ENCODE measurements at regions not wholly inside any gene's neighbourhood (a gene's known extent, or its start where the extent isn't known, plus 50 kb on each side); places are given as distances from the start of the nearest gene placed in this dataset.

- TF ChIP-seq POLR2AphosphoS5 (IDR thresholded peaks at IDR 0.05), result no peak
- no peak for TF ChIP-seq POLR2A (IDR thresholded peaks at IDR 0.05)
- TF ChIP-seq, protein P1, sequence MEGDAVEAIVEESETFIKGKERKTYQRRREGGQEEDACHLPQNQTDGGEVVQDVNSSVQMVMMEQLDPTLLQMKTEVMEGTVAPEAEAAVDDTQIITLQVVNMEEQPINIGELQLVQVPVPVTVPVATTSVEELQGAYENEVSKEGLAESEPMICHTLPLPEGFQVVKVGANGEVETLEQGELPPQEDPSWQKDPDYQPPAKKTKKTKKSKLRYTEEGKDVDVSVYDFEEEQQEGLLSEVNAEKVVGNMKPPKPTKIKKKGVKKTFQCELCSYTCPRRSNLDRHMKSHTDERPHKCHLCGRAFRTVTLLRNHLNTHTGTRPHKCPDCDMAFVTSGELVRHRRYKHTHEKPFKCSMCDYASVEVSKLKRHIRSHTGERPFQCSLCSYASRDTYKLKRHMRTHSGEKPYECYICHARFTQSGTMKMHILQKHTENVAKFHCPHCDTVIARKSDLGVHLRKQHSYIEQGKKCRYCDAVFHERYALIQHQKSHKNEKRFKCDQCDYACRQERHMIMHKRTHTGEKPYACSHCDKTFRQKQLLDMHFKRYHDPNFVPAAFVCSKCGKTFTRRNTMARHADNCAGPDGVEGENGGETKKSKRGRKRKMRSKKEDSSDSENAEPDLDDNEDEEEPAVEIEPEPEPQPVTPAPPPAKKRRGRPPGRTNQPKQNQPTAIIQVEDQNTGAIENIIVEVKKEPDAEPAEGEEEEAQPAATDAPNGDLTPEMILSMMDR (IDR thresholded peaks at IDR 0.05), result no peak
Measured at GRCh38 chr11:116545912-116546311, 226.9 kb downstream of the BUD13 start.

Measured in prostate gland (tissue), 2 donors.